ENCODE measurements at regions not wholly inside any gene's neighbourhood (a gene's known extent, or its start where the extent isn't known, plus 50 kb on each side); places are given as distances from the start of the nearest gene placed in this dataset.

DNA sequence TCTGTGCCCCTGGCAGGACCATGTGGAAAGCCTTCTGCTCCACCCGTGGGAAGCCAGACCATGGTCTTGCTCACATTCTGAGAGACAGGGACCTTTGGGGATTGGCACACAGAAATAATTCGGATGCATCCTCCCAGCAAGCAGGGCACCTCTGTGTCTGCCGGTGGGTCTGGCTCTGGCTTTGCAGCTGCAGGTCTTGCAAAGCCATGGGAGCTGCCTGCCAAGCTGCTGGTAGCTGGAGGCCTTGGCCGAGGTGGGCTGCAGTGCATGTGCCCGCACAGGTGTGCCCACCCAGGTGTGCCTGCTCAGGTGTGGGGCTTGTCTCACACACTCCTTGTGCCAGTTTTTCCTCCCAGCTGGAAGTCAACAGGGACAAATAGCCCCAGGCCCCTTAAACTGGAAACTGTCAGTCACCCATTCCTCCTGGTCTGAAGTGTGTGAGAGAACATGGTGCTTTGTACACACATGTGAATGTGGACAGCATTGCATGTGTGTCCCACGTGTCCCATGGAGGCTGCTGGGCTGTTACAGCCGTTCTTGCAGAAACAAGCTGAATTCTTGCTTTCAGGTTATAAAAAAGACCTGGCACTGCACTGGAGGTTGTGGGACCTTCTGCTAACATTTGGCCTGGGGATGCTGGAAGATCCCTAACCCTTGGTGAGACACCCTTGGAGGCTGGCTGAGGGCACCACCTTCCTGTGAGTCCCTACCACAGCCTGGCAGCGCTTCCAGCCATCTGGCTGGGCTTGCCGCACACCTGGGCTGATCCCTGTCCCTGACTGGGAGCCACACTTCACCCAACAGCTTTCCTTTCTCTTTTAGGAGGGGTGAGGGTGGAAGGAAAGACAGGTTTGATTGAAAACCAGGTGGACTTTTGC lies 54.9 kb upstream of the SMOC2 start:
- TF ChIP-seq, protein P1, sequence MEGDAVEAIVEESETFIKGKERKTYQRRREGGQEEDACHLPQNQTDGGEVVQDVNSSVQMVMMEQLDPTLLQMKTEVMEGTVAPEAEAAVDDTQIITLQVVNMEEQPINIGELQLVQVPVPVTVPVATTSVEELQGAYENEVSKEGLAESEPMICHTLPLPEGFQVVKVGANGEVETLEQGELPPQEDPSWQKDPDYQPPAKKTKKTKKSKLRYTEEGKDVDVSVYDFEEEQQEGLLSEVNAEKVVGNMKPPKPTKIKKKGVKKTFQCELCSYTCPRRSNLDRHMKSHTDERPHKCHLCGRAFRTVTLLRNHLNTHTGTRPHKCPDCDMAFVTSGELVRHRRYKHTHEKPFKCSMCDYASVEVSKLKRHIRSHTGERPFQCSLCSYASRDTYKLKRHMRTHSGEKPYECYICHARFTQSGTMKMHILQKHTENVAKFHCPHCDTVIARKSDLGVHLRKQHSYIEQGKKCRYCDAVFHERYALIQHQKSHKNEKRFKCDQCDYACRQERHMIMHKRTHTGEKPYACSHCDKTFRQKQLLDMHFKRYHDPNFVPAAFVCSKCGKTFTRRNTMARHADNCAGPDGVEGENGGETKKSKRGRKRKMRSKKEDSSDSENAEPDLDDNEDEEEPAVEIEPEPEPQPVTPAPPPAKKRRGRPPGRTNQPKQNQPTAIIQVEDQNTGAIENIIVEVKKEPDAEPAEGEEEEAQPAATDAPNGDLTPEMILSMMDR (IDR thresholded peaks at IDR 0.05): no peak
- TF ChIP-seq POLR2A (IDR thresholded peaks at IDR 0.05) (no peak), EP300 (IDR thresholded peaks at IDR 0.05) (no peak)
